GM18873 (cell line): ENCODE measurements at regions not wholly inside any gene's neighbourhood (a gene's known extent, or its start where the extent isn't known, plus 50 kb on each side); places are given as distances from the start of the nearest gene placed in this dataset.
"Not testable (repeated sequence)": the region's sequence is repeated elsewhere in the genome, so short reads cannot be mapped to it uniquely, and the experiment has no call there.

Experiments
- ATAC-seq: cut with Tn5 transposase; IDR thresholded peaks from one replicate; pipeline ENCODE4 v1.9.1; 2021; ENCODE audit warnings: mild to moderate bottlenecking, moderate library complexity, moderate number of reproducible peaks; ENCODE audit not compliant: unreplicated experiment, low FRiP score

DNA sequence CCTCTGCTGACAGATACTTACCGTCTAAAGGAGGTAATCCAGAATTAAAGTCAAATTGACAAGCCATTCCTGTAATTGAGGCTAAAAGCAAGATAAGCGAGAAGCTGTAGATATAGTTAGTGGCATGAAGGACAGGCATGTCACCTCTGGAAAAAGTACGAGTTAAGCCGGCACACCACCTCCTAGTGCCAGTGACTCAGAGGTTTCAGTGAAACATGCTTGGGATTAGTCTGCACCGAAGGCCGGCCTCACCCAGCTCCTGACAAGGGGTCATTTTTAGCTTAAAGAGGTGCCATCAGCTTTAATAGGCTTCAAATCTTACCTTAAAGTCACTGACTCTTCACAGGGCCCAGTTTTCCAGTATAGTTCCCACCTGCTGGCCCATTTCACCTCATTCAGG, 838.0 kb downstream of the UQCRFS1 start:
- ATAC-seq: no peak

- no peak for ATAC-seq
Observed at GRCh38 chr19:28372576-28373247, 840.2 kb downstream of the UQCRFS1 start.

GRCh38 chr19:28367146-28367545, 845.8 kb downstream of the UQCRFS1 start:
- no peak for ATAC-seq

DNA sequence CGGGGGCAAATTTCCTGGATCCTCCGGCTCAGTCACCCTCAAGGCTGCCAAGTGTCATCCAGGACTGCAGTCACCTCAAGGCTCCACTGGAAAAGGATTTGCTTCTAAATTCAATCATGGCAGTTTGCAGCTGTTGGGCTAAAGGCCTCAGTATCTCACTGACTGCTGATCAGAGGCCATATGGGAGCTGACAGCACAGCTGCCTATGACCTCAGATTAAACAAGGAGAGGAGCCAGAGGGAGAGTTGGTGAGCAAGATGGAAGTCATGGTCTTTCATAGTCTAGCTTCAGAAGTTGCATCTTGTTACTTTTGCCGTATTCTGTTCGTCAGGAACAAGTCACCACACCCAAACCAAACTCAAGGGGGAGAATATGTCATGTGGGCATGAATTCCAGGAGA, 849.7 kb downstream of the UQCRFS1 start:
- ATAC-seq: no peak

DNA sequence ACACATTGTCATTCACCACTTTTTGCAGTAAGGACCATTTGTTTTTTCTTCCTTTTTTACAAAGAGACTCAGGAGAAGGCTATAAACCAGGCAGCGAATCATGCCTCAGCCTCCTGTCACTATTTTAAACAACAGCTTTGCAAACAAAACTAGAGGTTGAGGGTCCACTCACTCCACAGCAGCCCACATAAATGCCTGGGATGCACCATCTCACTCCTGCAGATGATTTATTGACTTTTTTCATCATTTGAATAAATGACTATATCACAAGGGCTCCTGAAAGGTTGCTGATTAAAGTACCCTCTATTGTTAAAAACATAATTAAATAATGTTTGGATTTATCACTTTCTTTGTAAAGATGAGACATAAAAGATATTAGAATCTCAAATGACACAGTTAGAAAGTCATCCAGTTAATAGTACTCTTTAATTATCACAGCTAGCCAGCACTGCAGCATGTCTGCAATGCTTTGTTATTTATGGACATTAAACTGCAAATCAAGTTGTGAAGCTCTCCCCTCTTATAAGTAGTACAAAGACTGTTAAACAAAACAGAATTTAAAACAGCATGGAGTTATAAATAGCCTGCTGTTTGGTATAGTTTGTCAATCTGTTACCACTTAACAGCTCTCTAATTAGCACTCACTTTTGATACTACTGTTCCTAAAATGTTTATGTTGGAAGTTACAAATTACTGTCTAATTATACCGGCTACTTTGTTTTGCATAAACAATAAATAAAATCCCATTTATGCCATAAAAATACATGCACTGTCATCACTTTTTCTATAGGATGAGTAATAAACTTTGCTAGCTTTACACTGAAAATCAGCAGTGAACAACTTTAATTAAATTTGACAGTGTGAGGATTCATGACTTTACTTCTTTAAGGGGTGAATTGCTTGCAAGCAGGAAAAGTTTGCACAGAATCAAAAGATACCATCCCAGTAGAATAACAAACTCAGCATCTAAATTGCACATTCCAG, 853.2 kb downstream of the UQCRFS1 start:
- no peak for ATAC-seq

GRCh38 chr19:28358633-28359032, 854.3 kb downstream of the UQCRFS1 start:
- no peak for ATAC-seq

GRCh38 chr19:28351761-28352160, 861.2 kb downstream of the UQCRFS1 start:
- ATAC-seq: no peak

DNA sequence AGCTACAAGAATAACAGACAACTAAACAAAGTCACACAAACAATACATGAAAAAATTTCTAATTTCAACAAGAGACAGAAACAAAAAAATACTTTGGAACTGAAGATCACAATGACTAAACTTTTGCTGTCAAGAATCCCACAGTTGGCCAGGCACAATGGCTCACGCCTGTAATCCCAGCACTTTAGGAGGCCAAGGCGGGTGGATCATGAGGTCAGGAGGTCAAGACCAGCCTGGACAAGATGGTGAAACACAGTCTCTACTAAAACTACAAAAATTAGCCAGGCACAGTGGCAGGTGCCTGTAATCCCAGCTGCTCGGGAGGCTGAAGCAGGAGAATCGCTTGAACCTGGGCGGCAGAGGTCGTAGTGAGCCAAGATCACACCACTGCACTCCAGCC, 861.6 kb downstream of the UQCRFS1 start:
- ATAC-seq: not testable (repeated sequence)

GRCh38 chr19:28350673-28351072, 862.3 kb downstream of the UQCRFS1 start:
- ATAC-seq: no peak

DNA sequence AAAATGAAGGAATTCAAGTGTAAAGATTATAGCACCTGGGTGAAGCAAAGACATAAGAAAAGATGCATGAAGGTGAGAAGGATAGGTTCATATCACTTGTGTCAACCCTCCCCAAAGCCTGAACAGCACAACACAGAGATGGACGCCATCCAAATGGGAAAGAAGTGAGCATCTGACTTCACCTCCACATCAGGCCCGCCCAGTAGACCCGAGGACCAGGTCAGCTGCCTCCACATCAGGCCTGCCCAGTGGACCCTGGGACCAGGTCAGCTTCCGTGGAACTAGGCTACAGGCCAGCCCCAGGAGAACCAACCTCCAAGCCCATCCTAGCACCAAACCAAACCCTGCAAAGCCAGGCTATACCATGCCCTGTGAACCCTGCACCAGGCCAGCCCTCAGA, 862.9 kb downstream of the UQCRFS1 start:
- ATAC-seq: no peak

GRCh38 chr19:28349604-28350003, 863.3 kb downstream of the UQCRFS1 start:
- ATAC-seq: no peak

DNA sequence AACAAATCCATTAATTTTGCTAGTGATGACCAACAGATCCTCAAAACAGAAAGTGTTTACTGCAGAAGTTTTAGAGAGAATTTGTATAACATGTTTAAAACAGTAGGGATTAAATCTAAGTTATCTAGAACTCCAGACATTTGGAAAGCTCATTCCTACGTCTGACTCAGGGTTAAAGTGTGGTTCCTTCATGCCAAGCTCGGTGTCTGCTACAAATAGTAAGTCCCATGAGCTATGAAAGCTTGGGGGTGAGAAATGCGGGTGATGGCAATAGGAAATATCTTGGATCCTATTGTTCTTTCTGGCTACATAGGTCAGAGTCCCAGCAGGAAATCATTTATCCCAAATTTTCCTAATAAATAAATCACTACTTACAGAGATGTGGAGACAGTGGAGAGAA, 867.1 kb downstream of the UQCRFS1 start:
- ATAC-seq: no peak

- ATAC-seq: no peak
Observed at GRCh38 chr19:28341810-28342350, 871.1 kb downstream of the UQCRFS1 start.

- no peak for ATAC-seq
Observed at GRCh38 chr19:28334419-28334818, 878.5 kb downstream of the UQCRFS1 start.

GRCh38 chr19:28333909-28334308, 879.0 kb downstream of the UQCRFS1 start:
- ATAC-seq: no peak

DNA sequence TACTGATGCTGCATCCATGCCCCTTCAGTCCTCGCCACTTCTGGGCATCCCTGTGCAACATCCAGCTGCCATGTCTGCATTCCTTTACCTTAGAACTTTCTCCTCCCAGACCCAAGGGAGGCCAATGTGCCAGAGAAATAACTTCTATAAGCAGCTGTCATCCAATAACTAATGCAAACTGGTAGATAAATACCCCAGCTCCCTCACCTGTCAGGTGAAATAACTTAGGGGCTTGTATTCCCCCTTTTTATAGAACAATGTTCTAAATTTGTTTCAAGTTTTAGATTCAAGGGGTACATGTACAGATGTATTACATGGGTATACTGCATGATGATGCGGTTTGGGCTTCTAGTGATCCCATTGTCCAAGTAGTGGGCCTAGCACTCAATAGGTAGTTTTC, 880.1 kb downstream of the UQCRFS1 start:
- no peak for ATAC-seq

GRCh38 chr19:28332351-28332750, 880.6 kb downstream of the UQCRFS1 start:
- no peak for ATAC-seq

- no peak for ATAC-seq
Observed at GRCh38 chr19:28331596-28331995, 881.4 kb downstream of the UQCRFS1 start.

GRCh38 chr19:28330831-28331230, 882.1 kb downstream of the UQCRFS1 start:
- ATAC-seq: no peak

DNA sequence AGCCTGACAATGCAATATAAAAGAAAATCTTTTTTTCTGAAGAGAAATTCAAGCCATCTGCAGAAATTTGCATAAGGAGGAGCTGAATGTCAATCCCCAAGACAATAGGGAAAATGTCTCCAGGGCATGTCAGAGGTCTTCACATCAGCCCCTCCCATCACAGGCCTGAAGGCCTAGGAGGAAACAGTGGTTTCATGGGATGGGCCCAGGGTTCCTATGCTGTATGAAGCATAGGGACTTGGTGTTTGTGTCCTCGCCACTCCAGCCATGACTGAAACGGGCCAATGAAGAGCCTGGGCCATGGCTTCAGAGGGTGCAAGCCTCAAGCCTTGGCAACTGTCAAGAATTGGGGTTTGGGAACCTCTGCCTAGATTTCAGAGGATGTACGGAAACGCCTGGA, 883.5 kb downstream of the UQCRFS1 start:
- ATAC-seq: no peak

- no peak for ATAC-seq
Observed at GRCh38 chr19:28327905-28328304, 885.0 kb downstream of the UQCRFS1 start.
